ENCODE measurements at regions not wholly inside any gene's neighbourhood (a gene's known extent, or its start where the extent isn't known, plus 50 kb on each side); places are given as distances from the start of the nearest gene placed in this dataset.

DNA sequence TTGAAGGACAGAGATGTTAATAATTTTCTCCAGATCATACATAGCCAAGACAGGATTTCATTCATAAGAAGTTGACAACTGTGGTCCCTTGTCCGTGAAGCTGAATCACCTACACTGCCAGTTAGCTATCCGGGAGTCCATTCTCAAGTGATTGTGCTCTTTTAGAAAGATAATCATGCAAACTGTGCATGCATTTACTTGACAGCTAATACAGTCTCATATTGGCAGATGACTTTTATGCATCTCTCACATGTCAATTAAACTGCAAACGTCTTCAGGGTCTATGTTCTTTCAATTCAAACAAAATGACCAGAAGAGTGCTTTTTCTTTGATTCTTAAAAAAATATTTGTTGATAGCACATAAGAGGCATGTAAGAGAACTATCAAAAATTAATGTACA lies 1572.9 kb downstream of the C4orf33 start:
- no peak overlapping the region for H3K4ac ChIP-seq (ENCODE audit: low read length)
- no peak for DNase-seq (ENCODE audit: low spot score)
- H3K4me2 ChIP-seq (ENCODE audit: insufficient read depth, low read length, poor library complexity, severe bottlenecking) = no peak overlapping the region
- no peak overlapping the region for H2BK12ac ChIP-seq (ENCODE audit: low read length)
- no peak overlapping the region for H3K23ac ChIP-seq (ENCODE audit: low read depth, low read length, poor library complexity)
- H3K14ac ChIP-seq (ENCODE audit: low read length) = no peak overlapping the region
- H4K8ac ChIP-seq (ENCODE audit: low read depth, low read length) = no peak overlapping the region
- no CpG with 5 or more reads among the region's 3 CpGs for WGBS, 2 donors (ENCODE audit: extremely low coverage in 2 of 2, insufficient read length in 2 of 2, insufficient replicate concordance in 1 of 2)
- H3K36me3 ChIP-seq (replicated peaks in 1 of 2; ENCODE audit: control insufficient read depth in 2 of 2, insufficient read depth in 2 of 2, low read length in 2 of 2) = no peaks in the 10 kb centered on the region
- H4K91ac ChIP-seq (ENCODE audit: low read depth, low read length, poor library complexity) = no peak overlapping the region
- H2BK15ac ChIP-seq (ENCODE audit: low read length) = no peak overlapping the region
- no peak overlapping the region for H3K27ac ChIP-seq (replicated peaks; ENCODE audit: low read length)
- no peaks in the 10 kb centered on the region for H3K9me3 ChIP-seq (replicated peaks in 1 of 2; ENCODE audit: control insufficient read depth in 2 of 2, insufficient read depth in 1 of 2, low read depth in 1 of 2, low read length in 2 of 2)
- no peaks in the 10 kb centered on the region for H3K79me1 ChIP-seq (ENCODE audit: low read depth, low read length)
- H2BK120ac ChIP-seq (ENCODE audit: low read depth, low read length) = no peak overlapping the region
- no peak overlapping the region for H3K9ac ChIP-seq (ENCODE audit: low read depth, low read length, poor library complexity)
- H3K18ac ChIP-seq (ENCODE audit: low read length) = no peak overlapping the region
- H3K4me1 ChIP-seq (ENCODE audit: control insufficient read depth in 2 of 2, insufficient read depth in 1 of 2, low read depth in 1 of 2, low read length in 2 of 2) = peaks cover 0 to 2% of the 10 kb centered on the region in 2 donors
- H3K27me3 ChIP-seq (ENCODE audit: control insufficient read depth in 3 of 3, insufficient read depth in 3 of 3, low read depth in 1 of 3, low read length in 3 of 3) = no peaks in the 10 kb centered on the region
- no peak overlapping the region for H2AFZ ChIP-seq (ENCODE audit: low read length)
- H3K4me3 ChIP-seq (ENCODE audit: low read length in 2 of 2) = no peak overlapping the region
- H2BK5ac ChIP-seq (ENCODE audit: low read length) = no peak overlapping the region
- H2AK5ac ChIP-seq (ENCODE audit: low read depth, low read length) = no peak overlapping the region

DNA sequence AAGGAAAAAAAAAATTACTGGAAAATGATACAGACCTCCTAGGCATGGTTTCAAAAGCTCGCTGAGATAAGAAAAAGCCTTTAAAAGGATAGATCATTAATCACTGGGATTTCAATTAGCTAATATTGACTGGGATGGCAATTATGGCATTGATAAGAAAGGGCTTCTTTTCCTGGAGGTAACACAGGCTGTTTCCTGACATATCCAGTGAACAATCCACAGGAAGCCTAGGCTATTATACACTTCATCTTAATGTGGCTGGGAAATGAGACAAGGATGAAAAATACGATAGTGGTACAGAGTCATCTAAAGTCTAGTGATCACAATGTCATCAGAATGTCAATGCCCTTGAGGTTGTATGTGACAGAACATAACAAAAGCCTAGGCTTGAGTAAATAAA lies 1579.3 kb downstream of the C4orf33 start:
- Histone ChIP-seq H2BK15ac (ENCODE audit: low read length) (no peak overlapping the region), H3K27me3 (ENCODE audit: control insufficient read depth in 3 of 3, insufficient read depth in 3 of 3, low read depth in 1 of 3, low read length in 3 of 3) (no peaks in the 10 kb centered on the region), H4K91ac (ENCODE audit: low read depth, low read length, poor library complexity) (no peak overlapping the region), H2AFZ (ENCODE audit: low read length) (no peak overlapping the region), H2AK5ac (ENCODE audit: low read depth, low read length) (no peak overlapping the region), H3K9me3 (replicated peaks in 1 of 2; ENCODE audit: control insufficient read depth in 2 of 2, insufficient read depth in 1 of 2, low read depth in 1 of 2, low read length in 2 of 2) (no peaks in the 10 kb centered on the region), H3K79me1 (ENCODE audit: low read depth, low read length) (no peaks in the 10 kb centered on the region), H3K36me3 (replicated peaks in 1 of 2; ENCODE audit: control insufficient read depth in 2 of 2, insufficient read depth in 2 of 2, low read length in 2 of 2) (no peaks in the 10 kb centered on the region), H2BK5ac (ENCODE audit: low read length) (no peak overlapping the region), H3K4me2 (ENCODE audit: insufficient read depth, low read length, poor library complexity, severe bottlenecking) (no peak overlapping the region), H3K9ac (ENCODE audit: low read depth, low read length, poor library complexity) (no peak overlapping the region), H3K18ac (ENCODE audit: low read length) (no peak overlapping the region), H3K14ac (ENCODE audit: low read length) (no peak overlapping the region), H3K23ac (ENCODE audit: low read depth, low read length, poor library complexity) (no peak overlapping the region), H3K4me1 (ENCODE audit: control insufficient read depth in 2 of 2, insufficient read depth in 1 of 2, low read depth in 1 of 2, low read length in 2 of 2) (peaks cover 0 to 2% of the 10 kb centered on the region in 2 donors), H2BK12ac (ENCODE audit: low read length) (no peak overlapping the region), H3K4me3 (ENCODE audit: low read length in 2 of 2) (no peak overlapping the region), H4K8ac (ENCODE audit: low read depth, low read length) (no peak overlapping the region), H3K4ac (ENCODE audit: low read length) (no peak overlapping the region), H3K27ac (replicated peaks; ENCODE audit: low read length) (no peak overlapping the region), H2BK120ac (ENCODE audit: low read depth, low read length) (no peak overlapping the region)
- DNase-seq (ENCODE audit: low spot score) = no peak
- WGBS, 2 donors (ENCODE audit: extremely low coverage in 2 of 2, insufficient read length in 2 of 2, insufficient replicate concordance in 1 of 2) = no CpG with 5 or more reads among the region's 2 CpGs

- Histone ChIP-seq H4K8ac (ENCODE audit: low read depth, low read length) (no peak overlapping the region), H3K36me3 (replicated peaks in 1 of 2; ENCODE audit: control insufficient read depth in 2 of 2, insufficient read depth in 2 of 2, low read length in 2 of 2) (no peaks in the 10 kb centered on the region), H2BK120ac (ENCODE audit: low read depth, low read length) (no peak overlapping the region), H3K4ac (ENCODE audit: low read length) (no peak overlapping the region), H2BK5ac (ENCODE audit: low read length) (no peak overlapping the region), H3K79me1 (ENCODE audit: low read depth, low read length) (no peaks in the 10 kb centered on the region), H4K91ac (ENCODE audit: low read depth, low read length, poor library complexity) (no peak overlapping the region), H3K4me1 (ENCODE audit: control insufficient read depth in 2 of 2, insufficient read depth in 1 of 2, low read depth in 1 of 2, low read length in 2 of 2) (no peaks in the 10 kb centered on the region), H3K4me3 (ENCODE audit: low read length in 2 of 2) (no peak overlapping the region), H3K9ac (ENCODE audit: low read depth, low read length, poor library complexity) (no peak overlapping the region), H3K4me2 (ENCODE audit: insufficient read depth, low read length, poor library complexity, severe bottlenecking) (no peak overlapping the region), H3K27ac (replicated peaks; ENCODE audit: low read length) (no peak overlapping the region), H2BK12ac (ENCODE audit: low read length) (no peak overlapping the region), H2AFZ (ENCODE audit: low read length) (no peak overlapping the region), H2AK5ac (ENCODE audit: low read depth, low read length) (no peak overlapping the region), H3K14ac (ENCODE audit: low read length) (no peak overlapping the region), H3K23ac (ENCODE audit: low read depth, low read length, poor library complexity) (no peak overlapping the region), H3K9me3 (replicated peaks in 1 of 2; ENCODE audit: control insufficient read depth in 2 of 2, insufficient read depth in 1 of 2, low read depth in 1 of 2, low read length in 2 of 2) (no peaks in the 10 kb centered on the region), H3K27me3 (ENCODE audit: control insufficient read depth in 3 of 3, insufficient read depth in 3 of 3, low read depth in 1 of 3, low read length in 3 of 3) (no peaks in the 10 kb centered on the region), H3K18ac (ENCODE audit: low read length) (no peak overlapping the region), H2BK15ac (ENCODE audit: low read length) (no peak overlapping the region)
- no peak for DNase-seq (ENCODE audit: low spot score)
Observed at GRCh38 chr4:130689181-130689580, 1593.2 kb downstream of the C4orf33 start.

DNA sequence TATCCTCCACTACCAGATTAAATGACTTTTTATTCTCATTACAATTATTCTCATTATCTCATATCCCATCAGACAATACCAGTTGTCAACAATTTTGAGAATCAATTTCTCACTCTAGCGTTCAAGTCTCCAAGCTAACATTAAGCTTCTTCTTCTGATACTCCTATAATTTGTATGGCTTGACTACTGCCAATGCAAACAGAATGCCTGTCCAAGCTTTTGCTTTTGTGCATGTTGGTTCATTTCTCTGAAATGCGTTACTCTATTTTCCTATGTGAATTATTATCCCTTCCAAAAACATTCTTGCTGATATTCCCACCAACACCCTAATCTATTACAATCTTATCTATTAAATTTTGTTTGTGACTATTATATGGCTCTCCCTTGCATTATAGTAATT lies 1602.3 kb downstream of the C4orf33 start:
- no peak overlapping the region for H2BK5ac ChIP-seq (ENCODE audit: low read length)
- H3K4me2 ChIP-seq (ENCODE audit: insufficient read depth, low read length, poor library complexity, severe bottlenecking) = no peak overlapping the region
- H3K9me3 ChIP-seq (replicated peaks in 1 of 2; ENCODE audit: control insufficient read depth in 2 of 2, insufficient read depth in 1 of 2, low read depth in 1 of 2, low read length in 2 of 2) = no peaks in the 10 kb centered on the region
- H3K79me1 ChIP-seq (ENCODE audit: low read depth, low read length) = no peaks in the 10 kb centered on the region
- H3K27me3 ChIP-seq (ENCODE audit: control insufficient read depth in 3 of 3, insufficient read depth in 3 of 3, low read depth in 1 of 3, low read length in 3 of 3) = no peaks in the 10 kb centered on the region
- no peaks in the 10 kb centered on the region for H3K36me3 ChIP-seq (replicated peaks in 1 of 2; ENCODE audit: control insufficient read depth in 2 of 2, insufficient read depth in 2 of 2, low read length in 2 of 2)
- H2AFZ ChIP-seq (ENCODE audit: low read length) = no peak overlapping the region
- no peak overlapping the region for H3K18ac ChIP-seq (ENCODE audit: low read length)
- no peak overlapping the region for H3K27ac ChIP-seq (replicated peaks; ENCODE audit: low read length)
- no peak overlapping the region for H3K4ac ChIP-seq (ENCODE audit: low read length)
- no peak overlapping the region for H4K91ac ChIP-seq (ENCODE audit: low read depth, low read length, poor library complexity)
- H2AK5ac ChIP-seq (ENCODE audit: low read depth, low read length) = no peak overlapping the region
- no peak overlapping the region for H2BK15ac ChIP-seq (ENCODE audit: low read length)
- H3K14ac ChIP-seq (ENCODE audit: low read length) = no peak overlapping the region
- H3K9ac ChIP-seq (ENCODE audit: low read depth, low read length, poor library complexity) = no peak overlapping the region
- no peaks in the 10 kb centered on the region for H3K4me1 ChIP-seq (ENCODE audit: control insufficient read depth in 2 of 2, insufficient read depth in 1 of 2, low read depth in 1 of 2, low read length in 2 of 2)
- DNase-seq (ENCODE audit: low spot score) = no peak
- no CpG with 5 or more reads among the region's 2 CpGs for WGBS, 2 donors (ENCODE audit: extremely low coverage in 2 of 2, insufficient read length in 2 of 2, insufficient replicate concordance in 1 of 2)
- H3K4me3 ChIP-seq (ENCODE audit: low read length in 2 of 2) = no peak overlapping the region
- H4K8ac ChIP-seq (ENCODE audit: low read depth, low read length) = no peak overlapping the region
- H2BK120ac ChIP-seq (ENCODE audit: low read depth, low read length) = no peak overlapping the region
- H2BK12ac ChIP-seq (ENCODE audit: low read length) = no peak overlapping the region
- H3K23ac ChIP-seq (ENCODE audit: low read depth, low read length, poor library complexity) = no peak overlapping the region

Data from neuronal stem cell (in vitro differentiated cells).